Uterus (tissue), 3 donors: ENCODE measurements at regions not wholly inside any gene's neighbourhood (a gene's known extent, or its start where the extent isn't known, plus 50 kb on each side); places are given as distances from the start of the nearest gene placed in this dataset.

ENCODE experiments used
- DNase-seq, 2 donors: peaks; one replicate each; pipeline ENCODE4 v3.0.0-alpha.2; 2019 to 2020
- H3K27ac ChIP-seq, 2 donors: fragments of 200-600 bp; sonication (generic); 1 replicate in 1 of 2; 2 replicates in 1 of 2; pipeline ENCODE4 v1.5.1; 2016 to 2018
- H3K27me3 ChIP-seq, 2 donors: fragments of 200-600 bp; sonication (generic); one replicate each; pipeline ENCODE4 v1.5.1; 2018 to 2019; ENCODE audit warnings: control low read depth in 1 of 2
- H3K36me3 ChIP-seq, 2 donors: fragments of 200-600 bp; sonication (generic); one replicate each; pipeline ENCODE4 v1.5.1; 2019; ENCODE audit warnings: control low read depth in 1 of 2
- H3K4me1 ChIP-seq, 2 donors: fragments of 200-600 bp; sonication (generic); one replicate each; pipeline ENCODE4 v1.5.1; 2018 to 2019; ENCODE audit warnings: control low read depth in 1 of 2
- H3K4me3 ChIP-seq, 2 donors: fragments of 200-600 bp; sonication (generic); 1 replicate in 1 of 2; 2 replicates in 1 of 2; pipeline ENCODE4 v1.5.1; 2018 to 2019; ENCODE audit warnings: mild to moderate bottlenecking in 1 of 2
- H3K9me3 ChIP-seq, 2 donors: fragments of 200-600 bp; sonication (generic); one replicate each; pipeline ENCODE4 v1.5.1; 2019; ENCODE audit warnings: control low read depth in 1 of 2
- CTCF ChIP-seq, 4 experiments: fragments of 200-600 bp in 2 of 4; fragments of 450-650 bp in 2 of 4; sonication (generic) in 2 of 4; IDR thresholded peaks; one replicate each; pipeline ENCODE4 v1.5.1; 2016 to 2019; ENCODE audit warnings: antibody characterized with exemption in 4 of 4, mild to moderate bottlenecking in 2 of 4, moderate library complexity in 1 of 4
- POLR2A ChIP-seq, 2 donors: fragments of 450-650 bp; IDR thresholded peaks; one replicate each; pipeline ENCODE4 v1.6.1; 2016; ENCODE audit warnings: antibody characterized with exemption in 2 of 2, mild to moderate bottlenecking in 1 of 2, moderate library complexity in 1 of 2
- intact Hi-C: fragments of 100-400 bp; cut with DNase I; formaldehyde crosslinking; loops from one replicate; pipeline ENCODE4 v1.15.1; 2023; ENCODE audit warnings: low total_unique reads
- donor health status: DM: yes; HTN: yes; CAD: no.

GRCh38 chr2:21571686-21572085 is 447.9 kb downstream of the TDRD15 start:
- H3K27me3 ChIP-seq, result no peaks in the 10 kb centered on the region
- TF ChIP-seq CTCF (IDR thresholded peaks at IDR 0.05) (no peak), POLR2A (IDR thresholded peaks at IDR 0.05) (no peak)
- H3K4me1 ChIP-seq, result no peaks in the 10 kb centered on the region
- no peaks in the 10 kb centered on the region for H3K36me3 ChIP-seq
- no peaks in the 10 kb centered on the region for H3K9me3 ChIP-seq
- no peak for DNase-seq
- intact Hi-C loops, result no loop called here
- no peak overlapping the region for H3K27ac ChIP-seq
- H3K4me3 ChIP-seq, result no peak overlapping the region

GRCh38 chr2:21580391-21580790 is 456.6 kb downstream of the TDRD15 start:
- no peak for DNase-seq
- intact Hi-C loops, result no loop called here
- Histone ChIP-seq H3K27ac (no peak overlapping the region), H3K27me3 (no peaks in the 10 kb centered on the region), H3K4me3 (no peak overlapping the region), H3K9me3 (no peaks in the 10 kb centered on the region), H3K4me1 (no peaks in the 10 kb centered on the region), H3K36me3 (no peaks in the 10 kb centered on the region)
- TF ChIP-seq CTCF (IDR thresholded peaks at IDR 0.05) (no peak), POLR2A (IDR thresholded peaks at IDR 0.05) (no peak)

GRCh38 chr2:21585881-21586280 is 462.1 kb downstream of the TDRD15 start:
- Histone ChIP-seq H3K27me3 (no peaks in the 10 kb centered on the region), H3K36me3 (no peaks in the 10 kb centered on the region), H3K27ac (no peak overlapping the region), H3K9me3 (no peaks in the 10 kb centered on the region), H3K4me1 (no peaks in the 10 kb centered on the region), H3K4me3 (no peak overlapping the region)
- DNase-seq, result no peak
- TF ChIP-seq POLR2A (IDR thresholded peaks at IDR 0.05) (no peak), CTCF (IDR thresholded peaks at IDR 0.05) (no peak)
- intact Hi-C loops, result no loop called here

GRCh38 chr2:21590026-21590690 is 466.4 kb downstream of the TDRD15 start:
- Histone ChIP-seq H3K4me1 (no peaks in the 10 kb centered on the region), H3K4me3 (no peak overlapping the region), H3K36me3 (no peaks in the 10 kb centered on the region), H3K27ac (no peak overlapping the region), H3K27me3 (no peaks in the 10 kb centered on the region), H3K9me3 (no peaks in the 10 kb centered on the region)
- DNase-seq, result no peak
- intact Hi-C loops, result no loop called here
- TF ChIP-seq CTCF (IDR thresholded peaks at IDR 0.05) (no peak), POLR2A (IDR thresholded peaks at IDR 0.05) (no peak)

GRCh38 chr2:21591926-21592325 is 468.2 kb downstream of the TDRD15 start:
- TF ChIP-seq CTCF (IDR thresholded peaks at IDR 0.05), result no peak
- TF ChIP-seq POLR2A (IDR thresholded peaks at IDR 0.05), result no peak
- H3K4me1 ChIP-seq, result no peaks in the 10 kb centered on the region
- H3K4me3 ChIP-seq, result no peak overlapping the region
- H3K27me3 ChIP-seq, result no peaks in the 10 kb centered on the region
- H3K36me3 ChIP-seq, result no peaks in the 10 kb centered on the region
- DNase-seq, result no peak
- no peak overlapping the region for H3K27ac ChIP-seq
- H3K9me3 ChIP-seq, result no peaks in the 10 kb centered on the region
- intact Hi-C loops, result no loop called here
